HG02588 (cell line): ENCODE measurements at regions not wholly inside any gene's neighbourhood (a gene's known extent, or its start where the extent isn't known, plus 50 kb on each side); places are given as distances from the start of the nearest gene placed in this dataset.
"Not testable (repeated sequence)": the region's sequence is repeated elsewhere in the genome, so short reads cannot be mapped to it uniquely, and the experiment has no call there.

Experiments used
- ATAC-seq: cut with Tn5 transposase; IDR thresholded peaks from one replicate; pipeline ENCODE4 v1.9.1; 2021; ENCODE audit warnings: mild to moderate bottlenecking, moderate library complexity; ENCODE audit not compliant: unreplicated experiment

- ATAC-seq: no peak
Observed at GRCh38 chr2:47964277-47964676, 58.0 kb upstream of the FBXO11 start.

GRCh38 chr2:47964722-47965434, 58.6 kb upstream of the FBXO11 start:
- ATAC-seq: no peak

- ATAC-seq: not testable (repeated sequence)
Observed at GRCh38 chr2:47976728-47977127, 70.4 kb upstream of the FBXO11 start.

GRCh38 chr2:47984041-47984440, 77.7 kb upstream of the FBXO11 start:
- ATAC-seq: no peak

GRCh38 chr2:47990503-47990902, 84.2 kb upstream of the FBXO11 start:
- no peak for ATAC-seq

GRCh38 chr2:47992671-47993070, 86.4 kb upstream of the FBXO11 start:
- no peak for ATAC-seq

- no peak for ATAC-seq
Observed at GRCh38 chr2:47996808-47997207, 90.5 kb upstream of the FBXO11 start.

- ATAC-seq: no peak
Observed at GRCh38 chr2:47999512-47999911, 93.2 kb upstream of the FBXO11 start.

GRCh38 chr2:48001498-48001897, 95.2 kb upstream of the FBXO11 start:
- ATAC-seq: no peak

GRCh38 chr2:48006094-48006493, 99.8 kb upstream of the FBXO11 start:
- no peak for ATAC-seq

- no peak for ATAC-seq
Observed at GRCh38 chr2:48007699-48008268, 101.5 kb upstream of the FBXO11 start.

GRCh38 chr2:48009256-48009655, 103.0 kb upstream of the FBXO11 start:
- ATAC-seq: no peak

- no peak for ATAC-seq
Observed at GRCh38 chr2:48015421-48015820, 109.1 kb upstream of the FBXO11 start.

- ATAC-seq: no peak
Observed at GRCh38 chr2:48016225-48017019, 110.1 kb upstream of the FBXO11 start.

- no peak for ATAC-seq
Observed at GRCh38 chr2:48017136-48017535, 110.8 kb upstream of the FBXO11 start.

GRCh38 chr2:48018480-48018879, 112.2 kb upstream of the FBXO11 start:
- no peak for ATAC-seq

- no peak for ATAC-seq
Observed at GRCh38 chr2:48026865-48027264, 120.6 kb upstream of the FBXO11 start.

- ATAC-seq: no peak
Observed at GRCh38 chr2:48032765-48033164, 126.5 kb upstream of the FBXO11 start.

GRCh38 chr2:48034295-48034694, 128.0 kb upstream of the FBXO11 start:
- no peak for ATAC-seq

- no peak for ATAC-seq
Observed at GRCh38 chr2:48036312-48036711, 130.0 kb upstream of the FBXO11 start.

- ATAC-seq: no peak
Observed at GRCh38 chr2:48039209-48039990, 133.1 kb upstream of the FBXO11 start.
